ENCODE measurements at regions not wholly inside any gene's neighbourhood (a gene's known extent, or its start where the extent isn't known, plus 50 kb on each side); places are given as distances from the start of the nearest gene placed in this dataset.

DNA sequence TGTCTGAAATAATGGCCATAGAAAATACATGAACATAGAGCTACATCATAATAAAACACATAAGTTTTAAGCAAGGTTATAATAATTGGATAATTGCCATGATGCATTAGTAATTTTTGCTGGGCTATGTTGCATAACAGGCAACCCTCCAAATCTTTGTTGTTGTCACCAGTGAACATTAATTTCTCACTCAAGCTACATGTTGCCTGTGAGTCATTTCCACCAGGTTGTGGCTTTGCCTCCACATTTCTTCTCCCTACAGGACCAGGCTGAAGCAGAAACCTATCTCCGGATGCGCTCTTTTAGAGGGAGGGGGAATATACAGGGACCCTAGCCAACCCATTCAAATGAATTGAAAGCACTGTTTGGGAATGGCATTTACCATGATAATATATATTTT is 347.7 kb downstream of the GABRG1 start:
- DNase-seq, result no peak

DNA sequence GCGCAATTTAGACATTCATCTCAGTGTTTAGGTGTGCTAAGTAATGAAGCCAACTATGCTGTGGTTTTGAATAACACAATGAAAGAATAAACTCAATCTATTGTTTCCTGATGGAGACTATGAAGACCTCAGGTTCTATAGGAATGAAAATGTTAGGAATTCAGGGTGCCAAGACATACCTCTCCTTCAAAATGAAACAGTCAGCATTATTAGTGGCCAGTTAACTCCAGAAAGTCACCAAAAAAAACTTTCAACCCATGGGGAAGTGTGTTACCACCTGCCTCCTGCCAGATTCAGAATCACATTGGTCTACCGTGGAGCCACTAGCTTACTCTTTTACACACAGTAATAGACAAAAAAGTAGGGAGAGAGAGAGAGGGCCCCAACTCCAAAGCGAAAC is 352.9 kb downstream of the GABRG1 start:
- no peak for DNase-seq

DNA sequence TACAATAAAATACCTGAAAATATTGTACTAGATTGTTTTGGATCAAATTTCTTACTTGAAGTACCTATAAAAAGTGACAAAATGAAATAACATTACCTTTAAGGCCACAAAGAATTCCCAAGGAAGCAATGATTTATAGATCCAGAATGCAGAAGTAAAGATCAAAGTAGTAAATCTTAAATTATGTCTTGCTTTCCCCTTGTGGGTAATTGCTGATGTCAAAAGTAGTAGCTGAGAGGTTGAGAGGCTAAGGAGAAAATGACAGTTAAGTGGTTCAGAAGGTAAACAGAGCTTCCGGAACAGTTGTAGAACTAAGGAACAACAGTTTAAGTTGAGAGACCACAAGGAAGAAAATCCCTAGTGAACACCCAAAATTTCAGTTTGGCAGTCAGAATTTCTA is 358.3 kb downstream of the GABRG1 start:
- DNase-seq, result peak in 1 of 3 experiments; percentile 16

DNA sequence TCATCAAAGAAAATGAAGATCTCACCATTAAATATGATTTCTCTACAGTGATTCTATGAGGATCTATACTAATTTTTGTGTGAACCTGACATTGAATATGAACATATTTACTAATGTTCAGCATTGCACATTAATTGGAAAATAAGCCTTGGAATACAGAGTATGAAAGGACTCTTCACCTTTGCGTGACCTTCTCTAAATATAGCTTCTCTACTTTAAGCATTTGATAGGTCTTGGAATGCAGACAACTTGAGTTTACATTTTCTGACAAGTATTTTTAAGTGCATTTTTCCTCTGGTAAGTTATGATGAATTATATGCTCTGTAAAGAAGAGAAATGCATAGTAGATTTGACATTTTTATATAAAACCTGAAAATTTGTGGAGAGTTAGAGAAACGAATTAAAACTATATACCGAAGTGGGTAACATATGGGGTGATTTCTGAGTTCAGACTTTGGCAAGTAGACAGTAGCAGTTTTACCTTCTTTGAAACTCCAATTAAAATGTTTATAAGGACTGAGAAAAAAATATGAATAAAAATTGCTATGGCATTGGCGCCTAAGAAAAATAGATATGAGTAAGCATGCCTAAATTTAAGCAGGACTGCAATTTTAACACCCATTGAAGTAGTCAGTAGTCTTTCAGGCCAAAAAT is 371.9 kb downstream of the GABRG1 start:
- DNase-seq, result no peak

DNA sequence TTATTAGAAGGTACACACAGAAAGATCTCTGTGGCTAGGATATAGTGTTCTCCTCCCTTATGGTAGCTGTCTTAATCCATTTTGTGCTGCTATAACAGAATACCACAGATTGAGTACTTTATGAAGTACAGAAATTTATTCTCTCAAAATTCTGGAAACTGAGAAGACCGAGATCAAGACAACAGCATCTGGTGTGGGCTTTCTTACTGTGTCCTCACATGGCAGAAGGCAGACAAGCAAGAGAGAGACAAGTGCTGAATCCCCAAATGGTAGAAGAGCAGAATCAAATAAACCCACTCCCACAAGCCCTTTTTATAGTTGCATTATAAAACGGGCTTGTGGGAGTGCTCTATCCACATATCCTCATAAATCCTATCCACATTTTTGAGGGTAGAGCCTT is 373.1 kb downstream of the GABRG1 start:
- DNase-seq, result no peak

DNA sequence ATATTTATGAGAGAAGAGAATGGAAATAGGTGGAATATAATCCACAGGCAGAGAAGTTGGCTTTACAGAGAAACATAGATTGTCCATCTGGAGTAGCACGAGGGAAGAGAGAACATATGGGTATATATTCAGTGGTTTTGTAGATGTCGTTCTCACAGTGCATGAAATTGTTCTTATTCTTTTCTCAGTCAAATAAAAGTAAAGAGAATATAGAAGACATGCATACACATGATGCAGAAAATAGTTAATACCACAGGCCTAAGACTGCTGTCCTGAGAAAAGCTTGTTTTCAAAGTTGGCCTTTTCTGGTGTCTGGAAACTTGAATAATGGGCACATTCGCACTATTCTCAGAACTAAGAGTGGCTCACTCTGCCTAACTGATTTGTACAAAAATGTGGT is 378.1 kb downstream of the GABRG1 start:
- no peak for DNase-seq

DNA sequence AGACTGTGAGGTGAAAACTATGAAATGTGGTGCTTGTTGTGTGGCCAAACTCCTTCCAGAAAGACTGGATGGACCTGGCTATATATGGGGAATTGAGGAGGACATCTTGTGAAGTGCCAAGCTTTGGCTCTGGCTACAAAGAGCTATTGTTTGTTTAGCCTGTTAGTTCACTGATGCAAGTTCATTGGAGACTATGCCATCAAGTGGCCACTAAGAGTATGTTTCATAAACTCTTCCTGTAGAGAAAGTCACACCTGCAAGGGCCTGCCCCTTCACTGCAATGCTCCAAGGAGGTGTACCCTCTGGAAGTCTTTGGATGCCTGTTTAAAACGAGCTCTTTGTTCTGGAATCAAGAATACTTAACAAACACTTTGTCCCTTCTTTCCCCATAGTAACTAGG is 382.0 kb downstream of the GABRG1 start:
- peak in 1 of 3 experiments; percentile 3 for DNase-seq

DNA sequence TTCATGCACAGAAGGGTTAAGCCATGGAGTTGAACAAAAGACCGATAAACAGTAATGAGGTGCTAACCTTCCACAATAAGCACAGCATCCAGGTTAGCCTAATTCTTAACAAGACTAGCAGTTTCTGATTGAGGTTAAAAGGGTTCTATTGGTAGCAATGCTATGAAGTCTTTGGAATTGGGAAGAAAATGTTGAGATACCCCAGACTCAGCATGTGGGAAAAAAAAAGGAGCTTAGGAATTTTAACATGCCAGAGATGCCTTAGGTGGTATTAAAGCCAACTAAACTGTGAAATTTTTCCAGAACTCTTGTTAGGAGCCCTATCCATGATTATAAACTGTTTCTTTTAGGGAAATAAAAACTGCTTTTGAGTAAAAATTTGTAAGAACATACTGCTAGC is 391.7 kb downstream of the GABRG1 start:
- DNase-seq, result no peak

DNA sequence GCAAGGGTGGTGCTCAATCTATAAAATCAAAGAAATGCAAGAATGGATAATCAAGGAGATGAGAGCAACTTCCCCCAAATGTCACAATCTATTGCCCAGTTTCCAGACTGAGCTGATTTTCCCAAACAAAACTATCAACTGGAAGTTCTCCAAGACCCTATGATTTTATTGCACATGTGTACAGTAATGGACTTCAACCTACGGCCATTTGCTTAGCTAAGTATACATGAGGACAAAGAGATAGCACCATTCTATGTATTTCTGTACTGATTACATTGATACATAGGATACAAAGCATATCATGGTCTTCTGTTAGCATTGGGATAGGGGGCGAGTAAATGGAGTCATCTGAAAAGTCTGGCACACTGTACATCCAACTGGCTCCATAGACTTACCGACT is 407.8 kb downstream of the GABRG1 start:
- DNase-seq, result no peak

DNA sequence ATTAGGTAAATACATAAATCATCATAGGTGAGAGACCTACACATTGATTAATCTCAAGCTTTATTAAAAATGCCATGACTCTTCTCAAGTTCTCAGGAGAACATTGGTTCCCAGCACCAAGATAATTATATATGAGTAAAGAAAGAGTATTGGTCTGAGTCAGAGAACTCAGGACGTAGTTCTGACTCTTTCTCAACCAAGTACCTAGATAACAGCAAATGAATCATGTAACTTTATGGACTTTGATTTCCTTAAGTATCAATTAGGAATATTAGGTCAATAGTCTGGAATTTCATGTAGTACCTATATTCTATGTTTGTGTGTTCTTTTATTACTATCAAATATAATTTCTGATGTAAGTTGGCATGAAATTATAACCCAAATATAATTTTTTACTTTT is 409.9 kb downstream of the GABRG1 start:
- no peak for DNase-seq

DNA sequence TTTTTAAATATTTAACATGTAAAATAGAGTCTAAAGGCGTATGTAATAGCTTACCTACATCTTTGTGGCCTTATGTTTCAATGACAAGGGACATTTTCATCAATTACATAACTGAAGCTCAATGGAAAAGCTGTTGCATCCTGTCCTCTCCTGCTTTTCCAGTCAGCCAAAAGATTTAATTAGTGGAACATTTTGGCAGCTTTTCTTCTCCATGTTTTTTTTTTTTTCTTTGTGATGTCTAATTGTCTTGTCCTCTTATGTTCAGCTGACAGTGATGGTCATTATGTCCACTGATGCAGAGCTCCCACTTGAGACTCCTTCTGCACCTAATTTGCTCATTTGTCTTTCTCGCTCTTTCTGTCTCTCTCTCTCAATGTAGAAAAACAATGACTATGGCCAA is 422.2 kb downstream of the GABRG1 start:
- peak in 1 of 3 experiments; percentile 25 for DNase-seq

DNA sequence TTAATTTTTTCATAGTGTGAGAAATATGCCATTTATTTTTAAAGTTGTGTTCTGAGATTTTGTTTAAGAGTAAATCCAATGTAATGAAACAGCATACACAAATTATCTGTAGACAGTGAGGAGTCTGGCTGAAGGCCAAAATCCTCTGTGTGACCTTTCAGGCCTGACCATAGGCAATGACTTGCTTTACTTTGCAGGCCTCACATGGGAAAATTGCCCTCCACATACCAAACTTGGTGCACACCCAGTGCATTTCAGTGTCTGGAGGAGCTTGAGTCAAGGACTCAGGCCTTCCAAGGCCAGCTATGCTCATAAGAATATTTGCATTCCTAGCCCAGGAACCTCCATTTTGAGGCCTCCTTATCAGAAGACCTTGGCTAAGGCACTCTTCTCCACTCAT is 430.1 kb downstream of the GABRG1 start:
- no peak for DNase-seq

DNA sequence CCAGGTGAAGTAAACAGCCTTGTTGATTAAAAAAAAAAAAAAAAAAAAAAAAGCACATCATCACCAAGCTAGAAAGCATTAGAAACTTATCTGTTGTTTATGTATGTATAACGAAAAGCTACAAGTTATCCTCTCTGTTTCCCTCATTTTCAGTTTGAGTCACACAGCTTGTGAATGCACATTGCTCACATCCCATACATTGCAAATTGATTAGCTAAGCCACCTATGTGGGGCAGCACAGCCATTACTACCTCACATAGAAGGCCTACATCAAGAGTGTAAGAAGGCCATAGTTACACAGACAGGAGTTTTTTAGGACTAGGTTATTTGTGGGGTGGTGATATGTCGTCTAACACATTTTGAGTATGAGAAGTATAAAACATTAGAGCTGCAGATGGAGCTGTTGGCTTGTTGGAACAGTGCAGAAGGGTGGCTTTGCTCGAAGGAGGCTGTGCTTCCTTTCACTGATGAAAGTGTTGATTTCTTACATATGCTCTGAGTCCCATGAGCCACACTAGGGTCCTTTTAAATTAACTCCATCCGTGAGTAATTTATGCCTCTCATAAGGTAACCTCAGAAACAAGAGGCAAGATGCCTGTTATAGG is 431.6 kb downstream of the GABRG1 start:
- DNase-seq, result no peak

DNA sequence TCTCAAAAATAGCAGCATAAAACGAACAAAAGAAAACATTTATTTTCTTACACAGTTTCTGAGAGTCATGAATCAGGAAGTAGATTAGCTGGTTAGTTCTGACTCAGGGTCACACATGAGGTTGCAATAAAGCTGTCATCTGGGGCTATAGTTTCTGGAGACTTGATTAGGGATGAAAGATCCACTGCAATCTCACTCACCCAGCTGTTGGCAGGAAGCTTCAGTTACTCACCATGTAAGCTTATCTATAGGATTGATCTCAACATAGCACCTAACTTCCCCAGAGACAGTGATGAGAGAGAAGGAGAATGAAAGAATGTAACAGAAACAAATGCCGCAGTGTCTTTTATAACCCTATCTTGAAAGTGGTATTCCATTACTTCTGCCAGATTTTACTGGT is 435.5 kb downstream of the GABRG1 start:
- no peak for DNase-seq

DNA sequence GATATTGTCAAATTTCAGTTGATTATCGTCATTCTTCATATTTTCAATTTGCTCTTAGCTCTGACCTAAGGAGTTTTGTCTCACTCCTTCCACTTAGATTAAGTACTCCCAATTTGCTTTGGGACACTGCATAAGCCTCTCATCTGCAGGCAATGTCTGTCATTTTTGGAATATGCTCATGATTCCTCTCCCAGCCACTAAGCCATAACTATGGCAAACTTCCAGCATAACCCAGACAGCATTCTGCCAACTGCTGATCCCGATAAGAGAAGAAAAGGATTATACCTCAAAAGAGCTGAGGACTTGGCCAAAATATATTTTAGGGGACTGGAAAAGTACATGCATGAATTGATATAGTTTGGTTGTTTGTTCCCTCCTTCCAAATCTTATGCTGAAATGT is 444.4 kb downstream of the GABRG1 start:
- DNase-seq, result no peak

DNA sequence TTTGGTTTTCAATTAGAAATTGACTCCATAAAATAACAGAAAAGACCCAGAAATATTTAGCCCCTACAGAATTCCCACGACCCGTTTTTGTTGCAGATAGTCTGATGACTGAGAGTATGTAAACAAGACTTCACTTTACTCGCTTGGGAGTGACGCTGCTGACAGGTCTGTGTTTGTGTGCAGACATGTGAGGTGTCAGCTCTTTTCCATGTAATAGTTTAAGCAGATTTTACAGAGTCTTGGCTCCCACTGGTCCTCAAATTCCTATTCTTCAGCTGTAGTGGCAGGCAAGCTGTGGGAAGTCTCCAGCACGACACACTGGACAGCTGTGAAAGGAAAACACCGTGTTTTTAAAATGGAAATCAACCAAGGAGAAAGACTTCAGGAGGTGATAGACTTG is 455.7 kb downstream of the GABRG1 start:
- DNase-seq, result no peak

DNA sequence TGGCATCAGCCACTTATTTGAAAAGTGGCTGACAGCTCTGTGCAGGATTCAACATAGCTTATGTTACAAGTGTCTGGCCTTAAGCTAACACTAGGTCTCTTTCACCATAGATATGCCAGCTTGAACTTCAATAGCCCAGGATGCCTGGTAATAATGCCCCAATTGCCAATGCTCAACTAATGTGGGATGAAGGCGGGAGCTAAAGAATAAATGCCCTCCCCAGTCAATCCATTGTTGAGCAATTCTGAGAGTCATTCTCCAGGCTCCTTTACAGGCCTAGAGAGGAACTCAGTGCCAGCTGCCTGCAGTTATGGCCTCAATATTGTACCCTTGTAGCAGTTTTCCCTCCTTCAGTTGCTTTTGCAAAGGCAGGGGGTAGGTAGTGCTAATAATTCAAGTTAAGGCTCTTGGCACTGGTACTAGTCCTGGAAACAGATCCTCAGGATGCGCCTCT is 460.2 kb downstream of the GABRG1 start:
- no peak for DNase-seq

DNA sequence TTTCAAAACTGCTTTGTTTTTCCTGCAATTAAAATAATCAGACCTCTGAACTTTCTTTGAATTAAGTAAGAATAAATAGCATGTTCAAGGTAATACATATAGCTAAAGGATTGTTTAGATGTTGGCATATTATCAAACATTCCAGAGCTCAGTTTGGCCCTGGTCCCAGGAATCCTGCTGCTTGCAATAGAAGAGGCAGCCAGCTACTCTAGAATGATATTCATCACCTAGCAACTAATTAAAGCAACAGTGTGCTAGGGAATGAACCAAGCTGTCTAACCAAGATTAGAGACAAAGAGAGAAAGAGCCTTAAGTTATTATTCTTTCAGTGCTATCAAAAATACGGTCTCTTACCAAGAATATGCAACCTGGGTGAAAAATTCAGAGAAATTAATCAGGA is 460.9 kb downstream of the GABRG1 start:
- DNase-seq, result peak in 1 of 3 experiments; percentile 28

DNA sequence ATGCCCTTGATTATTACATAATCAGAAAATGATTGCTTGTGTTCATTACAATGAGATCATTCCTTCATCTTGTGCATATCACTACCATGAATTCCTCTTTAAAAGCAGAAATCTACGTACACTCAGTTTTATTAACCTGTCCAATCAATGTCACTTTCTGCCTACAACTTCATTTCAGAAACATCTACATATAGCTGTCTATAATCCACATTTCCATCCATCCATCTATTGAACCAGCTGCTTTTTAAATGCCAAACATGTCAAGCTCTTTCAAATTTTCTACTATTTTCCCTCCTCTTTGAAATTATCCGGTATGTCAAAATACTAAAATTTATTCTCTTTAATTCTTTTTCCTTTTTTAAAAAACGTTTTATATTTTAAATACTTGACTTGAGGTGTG is 462.0 kb downstream of the GABRG1 start:
- DNase-seq, result no peak

DNA sequence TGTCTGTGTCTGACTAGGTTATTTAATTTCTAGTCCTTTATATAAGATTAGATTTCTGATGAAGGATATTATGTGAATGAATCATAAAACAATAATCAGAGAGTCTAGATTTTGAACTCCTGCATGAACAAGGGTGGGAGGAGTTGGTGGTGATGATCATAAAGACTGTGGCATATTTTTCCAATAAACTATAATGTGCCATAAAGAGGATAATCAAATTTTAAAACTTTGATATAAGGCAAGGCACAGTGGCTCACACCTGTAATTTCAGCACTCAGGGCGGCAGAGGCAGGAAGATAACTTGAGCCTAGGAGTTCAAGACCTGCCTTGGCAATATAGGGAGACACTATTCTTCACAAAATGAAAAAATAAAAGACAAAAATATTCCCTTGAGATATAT is 473.3 kb downstream of the GABRG1 start:
- no peak for DNase-seq

DNA sequence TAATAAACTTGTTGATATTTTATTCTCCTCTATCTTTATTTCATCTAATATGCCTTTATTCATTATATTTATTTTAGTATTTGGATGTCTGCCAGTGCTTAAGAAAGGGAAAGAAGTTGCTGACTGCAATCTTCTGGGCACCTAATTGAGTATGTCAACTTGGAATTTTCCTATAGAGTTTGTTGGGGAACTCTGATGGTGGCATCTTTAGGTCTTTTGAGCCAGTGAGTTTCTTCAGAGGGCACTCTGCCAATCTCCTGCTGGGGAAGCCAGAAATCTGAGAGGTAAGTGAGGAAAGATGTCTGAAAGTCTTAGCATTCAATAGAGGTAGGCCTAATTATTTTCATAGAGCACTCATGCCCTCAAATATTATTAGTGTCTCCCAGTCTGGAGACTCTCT is 475.0 kb downstream of the GABRG1 start:
- DNase-seq, result no peak

DNA sequence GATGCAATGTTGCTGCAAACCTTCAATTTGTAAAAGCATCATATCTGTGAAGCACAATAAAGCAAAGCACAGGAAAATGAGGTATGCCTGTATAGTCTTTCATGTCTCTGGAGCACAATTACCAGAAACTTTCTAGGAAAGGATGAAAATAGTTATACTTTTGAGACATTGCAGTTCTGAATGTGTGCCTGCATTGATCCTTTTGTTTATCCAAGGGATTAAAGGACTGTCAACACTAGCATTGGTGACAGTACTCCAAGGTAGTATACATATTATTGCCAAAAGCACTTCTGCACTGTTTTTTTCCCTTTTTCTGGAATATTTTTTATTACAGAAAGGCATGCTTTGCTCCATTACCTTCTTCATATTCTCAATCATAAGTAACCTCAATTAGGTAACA is 476.0 kb downstream of the GABRG1 start:
- no peak for DNase-seq

DNA sequence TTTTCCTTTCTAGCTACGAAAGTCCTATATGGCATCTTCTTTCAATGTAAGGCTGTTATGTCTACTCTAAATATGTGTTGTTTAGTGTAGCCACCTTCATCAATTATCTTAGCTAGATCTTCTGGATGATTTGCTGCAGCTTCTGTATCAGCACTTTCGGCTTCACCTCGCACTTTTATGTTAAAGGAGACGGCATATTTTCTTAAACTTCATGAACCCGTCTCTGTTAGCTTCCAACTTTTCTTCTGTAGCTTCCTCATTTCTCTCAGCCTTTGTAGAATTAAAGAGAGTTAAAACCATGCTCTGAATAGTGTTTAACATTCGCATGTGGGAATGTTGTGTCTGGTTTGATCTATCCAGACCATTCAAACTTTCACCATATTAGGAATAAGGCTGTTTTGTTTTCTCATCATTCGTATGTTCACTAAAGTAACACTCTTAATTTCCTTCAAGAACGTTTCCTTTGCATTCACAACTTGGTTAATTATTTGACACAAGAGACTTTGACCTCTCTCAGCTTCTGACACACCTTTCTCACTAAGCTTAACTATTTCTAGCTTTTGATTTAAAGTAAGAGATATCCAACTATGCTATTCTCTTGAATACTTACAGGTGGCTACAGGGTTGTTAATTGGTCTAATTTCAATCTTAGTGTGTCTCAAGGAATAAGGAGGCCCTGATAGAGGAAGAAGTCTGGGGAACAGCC is 476.8 kb downstream of the GABRG1 start:
- no peak for DNase-seq

DNA sequence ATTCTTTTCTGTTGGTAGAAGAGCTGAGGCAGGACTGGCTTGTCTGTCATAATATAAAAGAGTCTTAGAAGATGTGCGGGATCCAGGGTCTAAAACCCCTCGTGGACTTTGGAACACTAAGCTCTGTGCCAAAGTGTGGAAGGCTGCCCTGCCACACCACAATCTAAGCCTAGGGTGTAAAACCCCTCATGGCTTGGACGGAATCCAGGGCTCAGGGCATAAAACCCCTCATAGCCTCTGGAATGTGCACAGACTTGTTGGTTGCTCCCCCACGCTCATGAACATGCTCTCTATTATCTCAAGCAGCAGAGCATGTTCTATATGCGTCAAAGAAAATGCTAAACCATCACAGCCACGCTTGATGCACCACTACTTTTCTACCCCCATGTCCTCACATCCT is 483.6 kb downstream of the GABRG1 start:
- no peak for DNase-seq

DNA sequence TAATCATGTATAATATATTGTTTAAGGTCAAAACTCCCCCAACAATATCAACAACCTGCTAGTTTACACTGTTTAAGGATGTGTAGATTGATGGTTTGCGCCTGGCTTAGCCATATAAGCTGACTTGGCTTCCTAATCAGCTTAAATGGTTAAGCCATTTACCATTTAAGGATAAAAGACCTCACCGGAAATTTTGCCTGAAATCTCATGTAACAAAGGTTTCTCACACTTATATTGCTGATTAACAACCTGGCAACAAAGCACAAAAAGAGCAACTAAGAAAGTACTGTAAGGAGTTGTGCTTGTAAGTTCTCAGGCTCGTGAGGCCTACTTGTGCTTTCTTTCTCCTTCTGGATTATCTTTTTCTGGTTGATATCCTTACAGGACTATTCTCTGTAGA is 485.2 kb downstream of the GABRG1 start:
- DNase-seq, result no peak

All from NCI-H1417 (cell line).